ENCODE measurements at regions not wholly inside any gene's neighbourhood (a gene's known extent, or its start where the extent isn't known, plus 50 kb on each side); places are given as distances from the start of the nearest gene placed in this dataset.

DNA sequence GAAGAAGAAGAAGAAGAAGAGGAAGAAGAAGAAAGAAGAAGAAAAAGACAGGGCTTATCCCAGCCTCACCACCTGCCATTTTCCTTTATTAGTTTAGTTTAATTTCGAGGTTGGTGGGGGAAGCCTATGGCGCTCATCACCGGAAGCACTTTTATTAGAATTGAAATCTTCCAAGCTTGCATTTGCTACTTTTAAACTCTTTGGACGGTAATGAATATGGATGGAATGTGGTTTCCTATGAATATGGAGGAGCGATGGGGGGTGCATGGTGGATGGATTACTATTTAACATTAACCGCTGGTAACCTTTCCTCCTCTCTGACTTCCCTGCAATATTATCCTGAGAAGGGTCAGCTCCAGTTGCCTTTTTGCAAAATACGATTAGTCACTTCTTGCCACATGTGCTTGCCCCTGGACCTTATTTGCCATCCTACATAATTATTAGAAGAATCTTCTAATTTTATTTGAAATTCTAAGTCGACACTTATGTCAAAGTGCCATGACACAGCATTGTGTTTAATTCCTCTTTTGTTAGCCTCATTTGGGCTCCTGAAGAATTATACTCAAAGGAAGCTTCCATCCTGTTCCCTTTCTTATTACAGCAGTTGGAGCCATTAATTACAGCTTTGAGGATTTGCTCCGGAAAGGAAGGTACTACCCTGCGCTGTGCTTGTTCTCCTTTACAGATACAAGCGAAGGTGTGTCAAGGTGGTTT lies 424.5 kb downstream of the VRK1 start:
- TF ChIP-seq ZNF354C (tag by site-specific recombination; IDR thresholded peaks at IDR 0.05; ENCODE audit: borderline replicate concordance, low read depth) (no peak), CTCF (tag by site-specific recombination; IDR thresholded peaks at IDR 0.05) (no peak), ZNF571 (tag by site-specific recombination; IDR thresholded peaks at IDR 0.05) (no peak), ZBTB11 (tag by site-specific recombination; conservative IDR thresholded peaks at IDR 0.05; ENCODE audit: low read depth) (no peak), SCRT1 (tag by site-specific recombination; IDR thresholded peaks at IDR 0.05; ENCODE audit: borderline replicate concordance) (no peak)
- TF ChIP-seq, protein P1, sequence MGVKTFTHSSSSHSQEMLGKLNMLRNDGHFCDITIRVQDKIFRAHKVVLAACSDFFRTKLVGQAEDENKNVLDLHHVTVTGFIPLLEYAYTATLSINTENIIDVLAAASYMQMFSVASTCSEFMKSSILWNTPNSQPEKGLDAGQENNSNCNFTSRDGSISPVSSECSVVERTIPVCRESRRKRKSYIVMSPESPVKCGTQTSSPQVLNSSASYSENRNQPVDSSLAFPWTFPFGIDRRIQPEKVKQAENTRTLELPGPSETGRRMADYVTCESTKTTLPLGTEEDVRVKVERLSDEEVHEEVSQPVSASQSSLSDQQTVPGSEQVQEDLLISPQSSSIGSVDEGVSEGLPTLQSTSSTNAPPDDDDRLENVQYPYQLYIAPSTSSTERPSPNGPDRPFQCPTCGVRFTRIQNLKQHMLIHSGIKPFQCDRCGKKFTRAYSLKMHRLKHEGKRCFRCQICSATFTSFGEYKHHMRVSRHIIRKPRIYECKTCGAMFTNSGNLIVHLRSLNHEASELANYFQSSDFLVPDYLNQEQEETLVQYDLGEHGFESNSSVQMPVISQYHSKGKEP (tag by site-specific recombination; IDR thresholded peaks at IDR 0.05), result no peak
